ENCODE measurements at regions not wholly inside any gene's neighbourhood (a gene's known extent, or its start where the extent isn't known, plus 50 kb on each side); places are given as distances from the start of the nearest gene placed in this dataset.

DNA sequence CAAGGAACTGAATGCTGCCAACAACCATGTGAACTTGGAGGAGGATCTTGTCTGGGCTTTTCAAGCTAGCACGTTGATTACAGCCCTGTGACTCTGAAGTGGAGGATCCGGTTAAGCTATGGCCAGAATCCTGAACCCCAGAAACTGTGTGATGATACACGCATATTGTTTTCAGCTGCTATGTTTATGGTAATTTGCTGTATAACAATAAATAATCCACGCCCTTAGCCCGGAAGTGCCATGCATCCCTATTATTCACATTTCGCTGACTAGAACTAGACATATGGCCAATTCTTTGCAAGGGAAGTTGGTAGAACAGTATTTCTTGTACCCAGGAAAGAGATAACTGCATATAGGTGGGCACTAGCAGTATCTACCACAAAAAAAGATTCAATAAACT is 510.8 kb upstream of the BTBD3 start:
- POLR2A ChIA-PET, result no interaction called here
- Histone ChIP-seq H4K20me1 (ENCODE audit: insufficient read depth) (no peaks in the 10 kb centered on the region), H3K9ac (ENCODE audit: low read length) (no peak overlapping the region), H3K27me3 (ENCODE audit: insufficient read depth, low read length) (no peaks in the 10 kb centered on the region), H2AFZ (ENCODE audit: low read depth, low read length, poor library complexity, severe bottlenecking) (no peak overlapping the region), H3K4me2 (ENCODE audit: low read length) (no peak overlapping the region), H3K9me3 (ENCODE audit: control insufficient read depth in 1 of 2, insufficient read depth in 1 of 2, low read depth in 1 of 2, low read length in 2 of 2) (no peaks in the 10 kb centered on the region), H3K36me3 (ENCODE audit: control insufficient read depth in 1 of 2, insufficient read depth in 2 of 2, low read length in 2 of 2) (no peaks in the 10 kb centered on the region), H3K27ac (ENCODE audit: low read depth, low read length) (no peak overlapping the region), H3K4me3 (replicated peaks in 1 of 2; ENCODE audit: low read depth in 1 of 2, low read length in 2 of 2) (no peak overlapping the region), H3K9me2 (ENCODE audit: insufficient read depth) (no peaks in the 10 kb centered on the region), H3K79me2 (ENCODE audit: insufficient read depth, low read length) (no peaks in the 10 kb centered on the region), H3K4me1 (ENCODE audit: control insufficient read depth in 1 of 2, insufficient read depth in 2 of 2, low read length in 2 of 2) (no peaks in the 10 kb centered on the region)
- intact Hi-C loops (cut with micrococcal nuclease), result no loop called here
- DNase-seq (ENCODE audit: low read depth, low spot score), result no peak
- CTCF ChIA-PET, result no interaction called here
- no peak for ATAC-seq
- RAD21 ChIA-PET (ENCODE audit: low non-redundant PET in 1 of 2, low total read pairs in 2 of 2, uncharacterized antibody in 2 of 2, unreplicated experiment in 2 of 2), result no interaction called here
- no TSS peak for BruUV-seq (replicated peaks)
- TF ChIP-seq SRF (IDR thresholded peaks at IDR 0.05; ENCODE audit: low read depth), result no peak
- no peak for TF ChIP-seq POLR2AphosphoS5 (IDR thresholded peaks at IDR 0.05; ENCODE audit: low read depth, low read length)
- no peak for TF ChIP-seq POLR2A (IDR thresholded peaks at IDR 0.05; ENCODE audit: borderline replicate concordance, extremely low read depth, insufficient read depth, insufficient read length)
- TF ChIP-seq ZFX (IDR thresholded peaks at IDR 0.05), result no peak
- TF ChIP-seq EZH2 (IDR thresholded peaks at IDR 0.05), result no peak
- no peak for TF ChIP-seq FOSL1 (IDR thresholded peaks at IDR 0.05; ENCODE audit: low read depth)
- TF ChIP-seq, protein P1, sequence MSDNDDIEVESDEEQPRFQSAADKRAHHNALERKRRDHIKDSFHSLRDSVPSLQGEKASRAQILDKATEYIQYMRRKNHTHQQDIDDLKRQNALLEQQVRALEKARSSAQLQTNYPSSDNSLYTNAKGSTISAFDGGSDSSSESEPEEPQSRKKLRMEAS (IDR thresholded peaks at IDR 0.05), result no peak
- TF ChIP-seq, protein P2, sequence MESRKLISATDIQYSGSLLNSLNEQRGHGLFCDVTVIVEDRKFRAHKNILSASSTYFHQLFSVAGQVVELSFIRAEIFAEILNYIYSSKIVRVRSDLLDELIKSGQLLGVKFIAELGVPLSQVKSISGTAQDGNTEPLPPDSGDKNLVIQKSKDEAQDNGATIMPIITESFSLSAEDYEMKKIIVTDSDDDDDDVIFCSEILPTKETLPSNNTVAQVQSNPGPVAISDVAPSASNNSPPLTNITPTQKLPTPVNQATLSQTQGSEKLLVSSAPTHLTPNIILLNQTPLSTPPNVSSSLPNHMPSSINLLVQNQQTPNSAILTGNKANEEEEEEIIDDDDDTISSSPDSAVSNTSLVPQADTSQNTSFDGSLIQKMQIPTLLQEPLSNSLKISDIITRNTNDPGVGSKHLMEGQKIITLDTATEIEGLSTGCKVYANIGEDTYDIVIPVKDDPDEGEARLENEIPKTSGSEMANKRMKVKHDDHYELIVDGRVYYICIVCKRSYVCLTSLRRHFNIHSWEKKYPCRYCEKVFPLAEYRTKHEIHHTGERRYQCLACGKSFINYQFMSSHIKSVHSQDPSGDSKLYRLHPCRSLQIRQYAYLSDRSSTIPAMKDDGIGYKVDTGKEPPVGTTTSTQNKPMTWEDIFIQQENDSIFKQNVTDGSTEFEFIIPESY (IDR thresholded peaks at IDR 0.05; ENCODE audit: extremely low read depth, insufficient replicate concordance, low read length), result no peak
- TF ChIP-seq EZH2phosphoT487 (IDR thresholded peaks at IDR 0.05; ENCODE audit: borderline replicate concordance), result no peak
- no peak for TF ChIP-seq JUND (IDR thresholded peaks at IDR 0.05)
- TF ChIP-seq ELF1 (IDR thresholded peaks at IDR 0.05; ENCODE audit: borderline replicate concordance, low read depth), result no peak
- TF ChIP-seq, protein P3, sequence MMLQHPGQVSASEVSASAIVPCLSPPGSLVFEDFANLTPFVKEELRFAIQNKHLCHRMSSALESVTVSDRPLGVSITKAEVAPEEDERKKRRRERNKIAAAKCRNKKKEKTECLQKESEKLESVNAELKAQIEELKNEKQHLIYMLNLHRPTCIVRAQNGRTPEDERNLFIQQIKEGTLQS (IDR thresholded peaks at IDR 0.05), result no peak
